OCI-LY1 (cell line): ENCODE measurements at regions not wholly inside any gene's neighbourhood (a gene's known extent, or its start where the extent isn't known, plus 50 kb on each side); places are given as distances from the start of the nearest gene placed in this dataset.

Experiments used
- H2AFZ ChIP-seq: fragments of 200-600 bp; sonication (generic), shearing (Covaris generic); 2 replicates; pipeline ENCODE4 v1.6.0; 2014; ENCODE audit warnings: antibody characterized with exemption, mild to moderate bottlenecking, low read length
- H3F3A ChIP-seq: fragments of 200-600 bp; sonication (generic), shearing (Covaris generic); 2 replicates; pipeline ENCODE4 v1.6.0; 2014; ENCODE audit warnings: mild to moderate bottlenecking, antibody characterized with exemption, low read length, moderate library complexity; ENCODE audit not compliant: insufficient read depth
- H3K27ac ChIP-seq: fragments of 200-600 bp; sonication (generic); 2 replicates; pipeline ENCODE4 v1.5.1; 2014; ENCODE audit warnings: low read length, mixed run types, mild to moderate bottlenecking, low read depth; ENCODE audit not compliant: poor library complexity, severe bottlenecking
- H3K27me3 ChIP-seq: fragments of 200-600 bp; sonication (generic); 2 replicates; pipeline ENCODE4 v1.6.0; 2014; ENCODE audit warnings: antibody characterized with exemption, mild to moderate bottlenecking, low read length, moderate library complexity; ENCODE audit not compliant: insufficient read depth
- H3K36me3 ChIP-seq: fragments of 200-600 bp; sonication (generic); 2 replicates; pipeline ENCODE4 v1.6.1; 2014; ENCODE audit warnings: mild to moderate bottlenecking, antibody characterized with exemption, low read length, moderate library complexity, mixed read lengths; ENCODE audit not compliant: insufficient read depth
- H3K4me1 ChIP-seq: fragments of 200-600 bp; sonication (generic); 2 replicates; pipeline ENCODE4 v1.5.1; 2014; ENCODE audit warnings: mild to moderate bottlenecking, low read length, moderate library complexity; ENCODE audit not compliant: insufficient read depth, severe bottlenecking
- H3K4me2 ChIP-seq: fragments of 200-600 bp; sonication (generic), shearing (Covaris generic); 2 replicates; pipeline ENCODE4 v1.6.1; 2014; ENCODE audit warnings: low read length
- H3K4me3 ChIP-seq: fragments of 200-600 bp; sonication (generic); 2 replicates; pipeline ENCODE4 v1.5.1; 2014; ENCODE audit warnings: low read length, low read depth, mild to moderate bottlenecking, mixed read lengths; ENCODE audit not compliant: poor library complexity, severe bottlenecking
- H3K79me2 ChIP-seq: fragments of 200-600 bp; shearing (Covaris generic); 2 replicates; pipeline ENCODE4 v1.6.1; 2016; ENCODE audit warnings: mixed run types, low read length, mixed read lengths; ENCODE audit not compliant: insufficient read depth
- H3K9ac ChIP-seq: fragments of 200-600 bp; sonication (generic), shearing (Covaris generic); 2 replicates; pipeline ENCODE4 v1.6.1; 2014; ENCODE audit warnings: mild to moderate bottlenecking, low read length, mixed read lengths
- H3K9me2 ChIP-seq: fragments of 200-600 bp; sonication (generic), shearing (Covaris generic); 2 replicates; pipeline ENCODE4 v1.6.1; 2014; ENCODE audit warnings: low read depth, mild to moderate bottlenecking, low read length, mixed read lengths
- H3K9me3 ChIP-seq: fragments of 200-600 bp; shearing (Covaris generic); 2 replicates; pipeline ENCODE4 v1.6.1; 2014; ENCODE audit warnings: low read length, mixed read lengths
- H4K20me1 ChIP-seq: fragments of 200-600 bp; sonication (generic), shearing (Covaris generic); 2 replicates; pipeline ENCODE4 v1.6.0; 2016; ENCODE audit warnings: mild to moderate bottlenecking, low read length; ENCODE audit not compliant: insufficient read depth
- EZH2 ChIP-seq: fragments of 200-600 bp; sonication (generic), shearing (Covaris generic); IDR thresholded peaks from 2 replicates; pipeline ENCODE4 v1.8.0; 2017; ENCODE audit warnings: borderline replicate concordance, mixed run types, mild to moderate bottlenecking, antibody characterized with exemption, low read length, moderate library complexity, mixed read lengths
- TF ChIP-seq, protein P1 (sequence below): fragments of 200-600 bp; sonication (generic), shearing (Covaris generic); IDR thresholded peaks from 2 replicates; pipeline ENCODE4 v1.5.1; 2017; ENCODE audit warnings: mild to moderate bottlenecking, antibody characterized with exemption, low read length, moderate library complexity, mixed read lengths

GRCh38 chr20:52654567-52654966 lies 317.6 kb upstream of the TSHZ2 start:
- Histone ChIP-seq H3K4me2 (no peak overlapping the region), H3K9me2 (no peaks in the 10 kb centered on the region), H3K27me3 (no peaks in the 10 kb centered on the region), H3K79me2 (no peaks in the 10 kb centered on the region), H4K20me1 (no peaks in the 10 kb centered on the region), H3K9me3 (no peaks in the 10 kb centered on the region), H3K9ac (no peak overlapping the region), H3K4me3 (no peak overlapping the region), H2AFZ (no peak overlapping the region), H3K4me1 (no peaks in the 10 kb centered on the region), H3F3A (no peaks in the 10 kb centered on the region), H3K36me3 (no peaks in the 10 kb centered on the region), H3K27ac (no peak overlapping the region)
- TF ChIP-seq EZH2: no peak
- TF ChIP-seq, protein P1, sequence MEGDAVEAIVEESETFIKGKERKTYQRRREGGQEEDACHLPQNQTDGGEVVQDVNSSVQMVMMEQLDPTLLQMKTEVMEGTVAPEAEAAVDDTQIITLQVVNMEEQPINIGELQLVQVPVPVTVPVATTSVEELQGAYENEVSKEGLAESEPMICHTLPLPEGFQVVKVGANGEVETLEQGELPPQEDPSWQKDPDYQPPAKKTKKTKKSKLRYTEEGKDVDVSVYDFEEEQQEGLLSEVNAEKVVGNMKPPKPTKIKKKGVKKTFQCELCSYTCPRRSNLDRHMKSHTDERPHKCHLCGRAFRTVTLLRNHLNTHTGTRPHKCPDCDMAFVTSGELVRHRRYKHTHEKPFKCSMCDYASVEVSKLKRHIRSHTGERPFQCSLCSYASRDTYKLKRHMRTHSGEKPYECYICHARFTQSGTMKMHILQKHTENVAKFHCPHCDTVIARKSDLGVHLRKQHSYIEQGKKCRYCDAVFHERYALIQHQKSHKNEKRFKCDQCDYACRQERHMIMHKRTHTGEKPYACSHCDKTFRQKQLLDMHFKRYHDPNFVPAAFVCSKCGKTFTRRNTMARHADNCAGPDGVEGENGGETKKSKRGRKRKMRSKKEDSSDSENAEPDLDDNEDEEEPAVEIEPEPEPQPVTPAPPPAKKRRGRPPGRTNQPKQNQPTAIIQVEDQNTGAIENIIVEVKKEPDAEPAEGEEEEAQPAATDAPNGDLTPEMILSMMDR: no peak

GRCh38 chr20:52652271-52652670 lies 319.9 kb upstream of the TSHZ2 start:
- Histone ChIP-seq H3K4me2 (no peak overlapping the region), H2AFZ (no peak overlapping the region), H3K4me3 (no peak overlapping the region), H3K27me3 (no peaks in the 10 kb centered on the region), H3K27ac (no peak overlapping the region), H3F3A (no peaks in the 10 kb centered on the region), H3K9ac (no peak overlapping the region), H3K36me3 (no peaks in the 10 kb centered on the region), H4K20me1 (no peaks in the 10 kb centered on the region), H3K4me1 (no peaks in the 10 kb centered on the region), H3K79me2 (no peaks in the 10 kb centered on the region), H3K9me3 (no peaks in the 10 kb centered on the region), H3K9me2 (no peaks in the 10 kb centered on the region)
- TF ChIP-seq, protein P1: no peak
- no peak for TF ChIP-seq EZH2

DNA sequence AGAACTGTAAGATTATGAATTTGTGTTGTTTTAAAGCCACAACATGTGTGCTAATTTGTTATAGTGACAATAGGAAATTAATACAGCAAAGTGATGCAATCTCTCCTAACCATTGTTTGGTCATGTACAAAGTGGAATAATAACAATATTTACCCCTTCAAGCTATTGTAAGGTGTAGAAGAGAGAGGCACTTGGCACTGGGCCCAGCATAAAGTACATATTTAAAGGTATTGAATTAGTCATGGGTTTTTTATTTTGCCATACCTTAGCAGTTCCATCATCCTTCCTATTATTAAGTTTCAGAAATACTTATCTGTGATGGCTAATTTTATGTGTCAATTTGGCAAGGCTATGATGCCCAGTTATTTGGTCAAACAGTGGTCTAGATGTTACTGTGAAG lies 322.4 kb upstream of the TSHZ2 start:
- no peaks in the 10 kb centered on the region for H3K9me2 ChIP-seq
- H3K9me3 ChIP-seq: no peaks in the 10 kb centered on the region
- no peaks in the 10 kb centered on the region for H3K79me2 ChIP-seq
- TF ChIP-seq, protein P1: no peak
- no peak for TF ChIP-seq EZH2
- H3K9ac ChIP-seq: no peak overlapping the region
- H4K20me1 ChIP-seq: no peaks in the 10 kb centered on the region
- no peak overlapping the region for H2AFZ ChIP-seq
- no peaks in the 10 kb centered on the region for H3K4me1 ChIP-seq
- no peaks in the 10 kb centered on the region for H3K36me3 ChIP-seq
- no peaks in the 10 kb centered on the region for H3F3A ChIP-seq
- H3K4me2 ChIP-seq: no peak overlapping the region
- H3K4me3 ChIP-seq: no peak overlapping the region
- H3K27me3 ChIP-seq: no peaks in the 10 kb centered on the region
- H3K27ac ChIP-seq: no peak overlapping the region
